ENCODE measurements at regions not wholly inside any gene's neighbourhood (a gene's known extent, or its start where the extent isn't known, plus 50 kb on each side); places are given as distances from the start of the nearest gene placed in this dataset.

GRCh38 chr2:13607139-13607538 lies 890.4 kb downstream of the TRIB2 start:
- no peak for TF ChIP-seq POLR2A (IDR thresholded peaks at IDR 0.05)
- no peak for TF ChIP-seq CTCF (IDR thresholded peaks at IDR 0.05)

Measured in tibial nerve (tissue), 3 donors.